Fibroblast of lung (primary cell): ENCODE measurements at regions not wholly inside any gene's neighbourhood (a gene's known extent, or its start where the extent isn't known, plus 50 kb on each side); places are given as distances from the start of the nearest gene placed in this dataset.
"Not testable (repeated sequence)": the region's sequence is repeated elsewhere in the genome, so short reads cannot be mapped to it uniquely, and the experiment has no call there.

Experiments used
- DNase-seq, 2 donors: peaks; one replicate each; pipeline versions ENCODE4 v3.0.0 to v3.0.0-alpha.2; 2010; ENCODE audit warnings: low read depth in 2 of 2
- H2AFZ ChIP-seq: 2 replicates; pipeline ENCODE4 v1.5.1; 2012; ENCODE audit warnings: low read length, control low read depth, inconsistent platforms
- H3K27ac ChIP-seq: 2 replicates; pipeline ENCODE4 v1.5.1; 2011; ENCODE audit warnings: low read length, control low read depth; ENCODE audit not compliant: insufficient read depth
- H3K27me3 ChIP-seq: 2 replicates; pipeline ENCODE4 v1.5.1; 2011; ENCODE audit warnings: mild to moderate bottlenecking, low read length; ENCODE audit not compliant: control insufficient read depth, insufficient read depth
- H3K36me3 ChIP-seq: 2 replicates; pipeline ENCODE4 v1.5.1; 2011; ENCODE audit warnings: low read length; ENCODE audit not compliant: control insufficient read depth, insufficient read depth
- H3K4me1 ChIP-seq: 2 replicates; pipeline ENCODE4 v1.5.1; 2011; ENCODE audit warnings: low read length; ENCODE audit not compliant: control insufficient read depth, insufficient read depth; ENCODE audit errors: extremely low read depth
- H3K4me2 ChIP-seq: 2 replicates; pipeline ENCODE4 v1.5.1; 2011; ENCODE audit warnings: low read length, control low read depth; ENCODE audit not compliant: insufficient read depth; ENCODE audit errors: extremely low read depth
- H3K4me3 ChIP-seq, 4 experiments: fragments of 200-600 bp in 1 of 4; sonication (generic) in 1 of 4; replicated peaks in 1 of 4; 2 replicates each; pipeline ENCODE4 v1.5.1; 2011 to 2016; ENCODE audit warnings: low read length in 4 of 4, low read depth in 3 of 4, mild to moderate bottlenecking in 3 of 4, control low read depth in 2 of 4, inconsistent platforms in 1 of 4, mixed read lengths in 1 of 4; ENCODE audit not compliant: insufficient read depth in 1 of 4; ENCODE audit errors: control extremely low read depth in 1 of 4
- H3K79me2 ChIP-seq: 2 replicates; pipeline ENCODE4 v1.5.1; 2012; ENCODE audit warnings: mild to moderate bottlenecking, low read length, inconsistent platforms; ENCODE audit not compliant: control insufficient read depth, insufficient read depth
- H3K9ac ChIP-seq: 2 replicates; pipeline ENCODE4 v1.5.1; 2011; ENCODE audit warnings: mild to moderate bottlenecking, low read length, control low read depth; ENCODE audit not compliant: insufficient read depth
- H3K9me3 ChIP-seq: 2 replicates; pipeline ENCODE4 v1.5.1; 2012; ENCODE audit warnings: low read depth, low read length; ENCODE audit not compliant: control insufficient read depth, insufficient read depth
- H4K20me1 ChIP-seq: 2 replicates; pipeline ENCODE4 v1.5.1; 2011; ENCODE audit warnings: low read length; ENCODE audit not compliant: control insufficient read depth, insufficient read depth; ENCODE audit errors: extremely low read depth
- CTCF ChIP-seq, 2 donors: IDR thresholded peaks in 1 of 2; conservative IDR thresholded peaks in 1 of 2; 1 replicate in 1 of 2; 2 replicates in 1 of 2; pipeline ENCODE4 v1.5.1; 2011 to 2012; ENCODE audit warnings: low read length in 2 of 2, control low read depth in 1 of 2, inconsistent platforms in 1 of 2, low read depth in 1 of 2, mild to moderate bottlenecking in 1 of 2
- EZH2 ChIP-seq: IDR thresholded peaks from 2 replicates; pipeline ENCODE4 v1.5.1; 2012; ENCODE audit warnings: low read length, control low read depth, mild to moderate bottlenecking; ENCODE audit errors: missing control alignments

GRCh38 chr1:143666851-143667250 lies 304.9 kb downstream of the FAM72C start:
- Histone ChIP-seq H3K9me3 (no peaks in the 10 kb centered on the region), H3K27me3 (no peaks in the 10 kb centered on the region), H3K79me2 (no peaks in the 10 kb centered on the region)

GRCh38 chr1:143665606-143666005 lies 306.2 kb downstream of the FAM72C start:
- Histone ChIP-seq H3K36me3 (no peaks in the 10 kb centered on the region), H3K4me2 (no peak overlapping the region), H3K9me3 (no peaks in the 10 kb centered on the region), H4K20me1 (no peaks in the 10 kb centered on the region), H3K9ac (no peak overlapping the region), H3K4me1 (no peaks in the 10 kb centered on the region), H3K27me3 (peaks cover 3% of the 10 kb centered on the region), H2AFZ (no peak overlapping the region), H3K4me3 (no peak overlapping the region), H3K79me2 (no peaks in the 10 kb centered on the region), H3K27ac (no peak overlapping the region)
- no peak for DNase-seq
- TF ChIP-seq CTCF (conservative IDR thresholded peaks at IDR 0.05 in 1 of 2, IDR thresholded peaks at IDR 0.05 in 1 of 2; ENCODE audit: low read depth in 1 of 2, low read length in 2 of 2) (no peak), EZH2 (no peak)

More at GRCh38 chr1:143666851-143667250, 304.9 kb downstream of the FAM72C start:
- no peaks in the 10 kb centered on the region for H3K36me3 ChIP-seq
- H3K4me1 ChIP-seq = no peaks in the 10 kb centered on the region
- no peak overlapping the region for H3K27ac ChIP-seq
- DNase-seq = no peak
- no peak overlapping the region for H2AFZ ChIP-seq
- no peak overlapping the region for H3K4me3 ChIP-seq
- H3K9ac ChIP-seq = no peak overlapping the region
- H4K20me1 ChIP-seq = no peaks in the 10 kb centered on the region
- TF ChIP-seq CTCF (conservative IDR thresholded peaks at IDR 0.05 in 1 of 2, IDR thresholded peaks at IDR 0.05 in 1 of 2; ENCODE audit: low read depth in 1 of 2, low read length in 2 of 2) (no peak), EZH2 (no peak)
- H3K4me2 ChIP-seq = no peak overlapping the region

- not testable (repeated sequence) for H3K4me2 ChIP-seq, H3K9me3 ChIP-seq, H3K27me3 ChIP-seq, H3K79me2 ChIP-seq, H3K9ac ChIP-seq, H3K27ac ChIP-seq, H3K4me1 ChIP-seq, H2AFZ ChIP-seq, H4K20me1 ChIP-seq, H3K4me3 ChIP-seq, DNase-seq, H3K36me3 ChIP-seq
Observed at GRCh38 chr1:143663056-143663455, 308.7 kb downstream of the FAM72C start.
